ENCODE measurements at regions not wholly inside any gene's neighbourhood (a gene's known extent, or its start where the extent isn't known, plus 50 kb on each side); places are given as distances from the start of the nearest gene placed in this dataset.

- Histone ChIP-seq H3K27me3 (replicated peaks; ENCODE audit: control insufficient read depth, insufficient read depth, low read length) (no peaks in the 10 kb centered on the region), H3K36me3 (ENCODE audit: control insufficient read depth, insufficient read depth, low read length, severe bottlenecking) (no peaks in the 10 kb centered on the region), H3K9me3 (ENCODE audit: control insufficient read depth, low read length) (no peaks in the 10 kb centered on the region), H3K4me3 (ENCODE audit: low read length) (no peak overlapping the region), H3K4me1 (ENCODE audit: control insufficient read depth, insufficient read depth, low read length) (no peaks in the 10 kb centered on the region), H3K9ac (ENCODE audit: low read length) (no peak overlapping the region)
- DNase-seq (ENCODE audit: low read depth): peak; percentile 52
Measured at GRCh38 chr10:109027534-109028185, 895.7 kb downstream of the XPNPEP1 start.

GRCh38 chr10:109025172-109025571 lies 898.1 kb downstream of the XPNPEP1 start:
- Histone ChIP-seq H3K36me3 (ENCODE audit: control insufficient read depth, insufficient read depth, low read length, severe bottlenecking) (no peaks in the 10 kb centered on the region), H3K4me1 (ENCODE audit: control insufficient read depth, insufficient read depth, low read length) (no peaks in the 10 kb centered on the region), H3K9ac (ENCODE audit: low read length) (no peak overlapping the region), H3K4me3 (ENCODE audit: low read length) (no peak overlapping the region), H3K9me3 (ENCODE audit: control insufficient read depth, low read length) (no peaks in the 10 kb centered on the region), H3K27me3 (replicated peaks; ENCODE audit: control insufficient read depth, insufficient read depth, low read length) (no peaks in the 10 kb centered on the region)
- no peak for DNase-seq (ENCODE audit: low read depth)

GRCh38 chr10:109022417-109023049 lies 900.8 kb downstream of the XPNPEP1 start:
- Histone ChIP-seq H3K4me3 (ENCODE audit: low read length) (no peak overlapping the region), H3K9me3 (ENCODE audit: control insufficient read depth, low read length) (no peaks in the 10 kb centered on the region), H3K4me1 (ENCODE audit: control insufficient read depth, insufficient read depth, low read length) (peaks cover 4% of the 10 kb centered on the region), H3K36me3 (ENCODE audit: control insufficient read depth, insufficient read depth, low read length, severe bottlenecking) (no peaks in the 10 kb centered on the region), H3K27me3 (replicated peaks; ENCODE audit: control insufficient read depth, insufficient read depth, low read length) (no peaks in the 10 kb centered on the region), H3K9ac (ENCODE audit: low read length) (no peak overlapping the region)
- DNase-seq (ENCODE audit: low read depth): no peak

GRCh38 chr10:109019001-109019424 lies 904.3 kb downstream of the XPNPEP1 start:
- no peaks in the 10 kb centered on the region for H3K27me3 ChIP-seq (replicated peaks; ENCODE audit: control insufficient read depth, insufficient read depth, low read length)
- H3K9me3 ChIP-seq (ENCODE audit: control insufficient read depth, low read length): no peaks in the 10 kb centered on the region
- no peak overlapping the region for H3K9ac ChIP-seq (ENCODE audit: low read length)
- peaks cover 4% of the 10 kb centered on the region for H3K4me1 ChIP-seq (ENCODE audit: control insufficient read depth, insufficient read depth, low read length)
- DNase-seq (ENCODE audit: low read depth): peak; percentile 25
- no peak overlapping the region for H3K4me3 ChIP-seq (ENCODE audit: low read length)
- H3K36me3 ChIP-seq (ENCODE audit: control insufficient read depth, insufficient read depth, low read length, severe bottlenecking): no peaks in the 10 kb centered on the region

GRCh38 chr10:109007514-109007913 lies 915.8 kb downstream of the XPNPEP1 start:
- Histone ChIP-seq H3K4me3 (ENCODE audit: low read length) (no peak overlapping the region), H3K36me3 (ENCODE audit: control insufficient read depth, insufficient read depth, low read length, severe bottlenecking) (no peaks in the 10 kb centered on the region), H3K4me1 (ENCODE audit: control insufficient read depth, insufficient read depth, low read length) (no peaks in the 10 kb centered on the region), H3K9ac (ENCODE audit: low read length) (no peak overlapping the region), H3K27me3 (replicated peaks; ENCODE audit: control insufficient read depth, insufficient read depth, low read length) (no peaks in the 10 kb centered on the region), H3K9me3 (ENCODE audit: control insufficient read depth, low read length) (no peaks in the 10 kb centered on the region)
- DNase-seq (ENCODE audit: low read depth): no peak

GRCh38 chr10:108990441-108990840 lies 932.9 kb downstream of the XPNPEP1 start:
- Histone ChIP-seq H3K4me1 (ENCODE audit: control insufficient read depth, insufficient read depth, low read length) (no peaks in the 10 kb centered on the region), H3K4me3 (ENCODE audit: low read length) (no peak overlapping the region), H3K9ac (ENCODE audit: low read length) (no peak overlapping the region), H3K27me3 (replicated peaks; ENCODE audit: control insufficient read depth, insufficient read depth, low read length) (no peaks in the 10 kb centered on the region), H3K9me3 (ENCODE audit: control insufficient read depth, low read length) (no peaks in the 10 kb centered on the region), H3K36me3 (ENCODE audit: control insufficient read depth, insufficient read depth, low read length, severe bottlenecking) (no peaks in the 10 kb centered on the region)
- DNase-seq (ENCODE audit: low read depth): no peak

GRCh38 chr10:108989976-108990375 lies 933.3 kb downstream of the XPNPEP1 start:
- H3K4me3 ChIP-seq (ENCODE audit: low read length): no peak overlapping the region
- no peaks in the 10 kb centered on the region for H3K36me3 ChIP-seq (ENCODE audit: control insufficient read depth, insufficient read depth, low read length, severe bottlenecking)
- H3K4me1 ChIP-seq (ENCODE audit: control insufficient read depth, insufficient read depth, low read length): no peaks in the 10 kb centered on the region
- no peaks in the 10 kb centered on the region for H3K27me3 ChIP-seq (replicated peaks; ENCODE audit: control insufficient read depth, insufficient read depth, low read length)
- H3K9ac ChIP-seq (ENCODE audit: low read length): no peak overlapping the region
- no peaks in the 10 kb centered on the region for H3K9me3 ChIP-seq (ENCODE audit: control insufficient read depth, low read length)
- no peak for DNase-seq (ENCODE audit: low read depth)

- no peaks in the 10 kb centered on the region for H3K4me1 ChIP-seq (ENCODE audit: control insufficient read depth, insufficient read depth, low read length)
- no peaks in the 10 kb centered on the region for H3K27me3 ChIP-seq (replicated peaks; ENCODE audit: control insufficient read depth, insufficient read depth, low read length)
- no peaks in the 10 kb centered on the region for H3K36me3 ChIP-seq (ENCODE audit: control insufficient read depth, insufficient read depth, low read length, severe bottlenecking)
- DNase-seq (ENCODE audit: low read depth): no peak
- H3K9me3 ChIP-seq (ENCODE audit: control insufficient read depth, low read length): peaks cover 7% of the 10 kb centered on the region
- H3K9ac ChIP-seq (ENCODE audit: low read length): no peak overlapping the region
- no peak overlapping the region for H3K4me3 ChIP-seq (ENCODE audit: low read length)
Measured at GRCh38 chr10:108982159-108982558, 941.2 kb downstream of the XPNPEP1 start.

GRCh38 chr10:108980869-108981268 lies 942.4 kb downstream of the XPNPEP1 start:
- Histone ChIP-seq H3K9me3 (ENCODE audit: control insufficient read depth, low read length) (peaks cover 20% of the 10 kb centered on the region), H3K4me1 (ENCODE audit: control insufficient read depth, insufficient read depth, low read length) (no peaks in the 10 kb centered on the region), H3K27me3 (replicated peaks; ENCODE audit: control insufficient read depth, insufficient read depth, low read length) (no peaks in the 10 kb centered on the region), H3K36me3 (ENCODE audit: control insufficient read depth, insufficient read depth, low read length, severe bottlenecking) (no peaks in the 10 kb centered on the region), H3K4me3 (ENCODE audit: low read length) (no peak overlapping the region), H3K9ac (ENCODE audit: low read length) (no peak overlapping the region)
- DNase-seq (ENCODE audit: low read depth): no peak

GRCh38 chr10:108975459-108976058 lies 947.8 kb downstream of the XPNPEP1 start:
- H3K4me3 ChIP-seq (ENCODE audit: low read length): no peak overlapping the region
- peaks cover 20% of the 10 kb centered on the region for H3K9me3 ChIP-seq (ENCODE audit: control insufficient read depth, low read length)
- no peaks in the 10 kb centered on the region for H3K27me3 ChIP-seq (replicated peaks; ENCODE audit: control insufficient read depth, insufficient read depth, low read length)
- DNase-seq (ENCODE audit: low read depth): no peak
- H3K9ac ChIP-seq (ENCODE audit: low read length): no peak overlapping the region
- H3K4me1 ChIP-seq (ENCODE audit: control insufficient read depth, insufficient read depth, low read length): no peaks in the 10 kb centered on the region
- H3K36me3 ChIP-seq (ENCODE audit: control insufficient read depth, insufficient read depth, low read length, severe bottlenecking): no peaks in the 10 kb centered on the region

GRCh38 chr10:108970016-108970415 lies 953.3 kb downstream of the XPNPEP1 start:
- Histone ChIP-seq H3K4me1 (ENCODE audit: control insufficient read depth, insufficient read depth, low read length) (no peaks in the 10 kb centered on the region), H3K36me3 (ENCODE audit: control insufficient read depth, insufficient read depth, low read length, severe bottlenecking) (no peaks in the 10 kb centered on the region), H3K27me3 (replicated peaks; ENCODE audit: control insufficient read depth, insufficient read depth, low read length) (no peaks in the 10 kb centered on the region), H3K9me3 (ENCODE audit: control insufficient read depth, low read length) (no peaks in the 10 kb centered on the region), H3K4me3 (ENCODE audit: low read length) (no peak overlapping the region), H3K9ac (ENCODE audit: low read length) (no peak overlapping the region)
- DNase-seq (ENCODE audit: low read depth): peak; percentile 36

Data from adipocyte (in vitro differentiated cells).